ENCODE measurements at regions not wholly inside any gene's neighbourhood (a gene's known extent, or its start where the extent isn't known, plus 50 kb on each side); places are given as distances from the start of the nearest gene placed in this dataset.

DNA sequence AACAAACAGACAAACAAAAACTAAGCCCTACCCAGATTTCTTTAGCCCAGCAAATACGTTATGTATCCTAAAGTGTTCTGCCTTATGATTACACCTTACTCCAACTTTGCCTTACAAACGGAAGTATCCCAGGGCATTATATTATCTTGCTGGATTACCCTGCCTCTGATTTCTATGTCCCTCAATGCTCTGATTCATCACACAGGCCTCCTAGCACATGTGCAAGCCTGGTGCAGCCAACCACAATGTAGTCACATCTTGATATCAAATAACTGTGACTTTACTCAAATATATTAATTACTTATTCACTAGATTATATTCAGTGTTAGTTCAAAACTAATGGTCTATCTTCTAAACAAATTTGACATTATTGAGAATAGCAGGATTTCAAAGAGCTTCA is 598.6 kb downstream of the TBC1D32 start:
- DNase-seq (ENCODE audit: low spot score) (no peak), ATAC-seq (no peak)
- no peak for TF ChIP-seq NFYB (CRISPR knock-in tag; conservative IDR thresholded peaks at IDR 0.05; ENCODE audit: low read depth)
- no peak for TF ChIP-seq SMAD3 (CRISPR knock-in tag; IDR thresholded peaks at IDR 0.05; ENCODE audit: borderline replicate concordance)
- no peak for TF ChIP-seq PREB (CRISPR knock-in tag; IDR thresholded peaks at IDR 0.05; ENCODE audit: borderline replicate concordance)
- TF ChIP-seq, protein P1, sequence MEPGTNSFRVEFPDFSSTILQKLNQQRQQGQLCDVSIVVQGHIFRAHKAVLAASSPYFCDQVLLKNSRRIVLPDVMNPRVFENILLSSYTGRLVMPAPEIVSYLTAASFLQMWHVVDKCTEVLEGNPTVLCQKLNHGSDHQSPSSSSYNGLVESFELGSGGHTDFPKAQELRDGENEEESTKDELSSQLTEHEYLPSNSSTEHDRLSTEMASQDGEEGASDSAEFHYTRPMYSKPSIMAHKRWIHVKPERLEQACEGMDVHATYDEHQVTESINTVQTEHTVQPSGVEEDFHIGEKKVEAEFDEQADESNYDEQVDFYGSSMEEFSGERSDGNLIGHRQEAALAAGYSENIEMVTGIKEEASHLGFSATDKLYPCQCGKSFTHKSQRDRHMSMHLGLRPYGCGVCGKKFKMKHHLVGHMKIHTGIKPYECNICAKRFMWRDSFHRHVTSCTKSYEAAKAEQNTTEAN (CRISPR knock-in tag; IDR thresholded peaks at IDR 0.05) = no peak
- TF ChIP-seq IRF1 (CRISPR knock-in tag; IDR thresholded peaks at IDR 0.05) = no peak
- TF ChIP-seq MAX (CRISPR knock-in tag; IDR thresholded peaks at IDR 0.05) = no peak
- TF ChIP-seq, protein P2, sequence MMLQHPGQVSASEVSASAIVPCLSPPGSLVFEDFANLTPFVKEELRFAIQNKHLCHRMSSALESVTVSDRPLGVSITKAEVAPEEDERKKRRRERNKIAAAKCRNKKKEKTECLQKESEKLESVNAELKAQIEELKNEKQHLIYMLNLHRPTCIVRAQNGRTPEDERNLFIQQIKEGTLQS (CRISPR knock-in tag; conservative IDR thresholded peaks at IDR 0.05) = no peak
- no peak for TF ChIP-seq MYBL2 (CRISPR knock-in tag; IDR thresholded peaks at IDR 0.05)
- TF ChIP-seq TEAD4 (CRISPR knock-in tag; IDR thresholded peaks at IDR 0.05) = no peak
- no peak for TF ChIP-seq FOXP1 (CRISPR knock-in tag; IDR thresholded peaks at IDR 0.05; ENCODE audit: borderline replicate concordance)
- no peak overlapping the region for H3K27ac Mint-ChIP-seq
- peaks cover 9% of the 10 kb centered on the region for H3K36me3 Mint-ChIP-seq
- ChIA-PET POLR2A (no interaction called here), CTCF (interaction anchor here (1.2 kb wide), 1 partner anchor 330 kb away, joined by 3 read pairs; no protein-coding TSS in a partner anchor)
- H3K4me3 Mint-ChIP-seq = no peak overlapping the region
- H3K27me3 Mint-ChIP-seq (ENCODE audit: low read depth) = no peaks in the 10 kb centered on the region
- H3K4me1 Mint-ChIP-seq = no peaks in the 10 kb centered on the region
- H3K9me3 Mint-ChIP-seq = peaks cover 21% of the 10 kb centered on the region

DNA sequence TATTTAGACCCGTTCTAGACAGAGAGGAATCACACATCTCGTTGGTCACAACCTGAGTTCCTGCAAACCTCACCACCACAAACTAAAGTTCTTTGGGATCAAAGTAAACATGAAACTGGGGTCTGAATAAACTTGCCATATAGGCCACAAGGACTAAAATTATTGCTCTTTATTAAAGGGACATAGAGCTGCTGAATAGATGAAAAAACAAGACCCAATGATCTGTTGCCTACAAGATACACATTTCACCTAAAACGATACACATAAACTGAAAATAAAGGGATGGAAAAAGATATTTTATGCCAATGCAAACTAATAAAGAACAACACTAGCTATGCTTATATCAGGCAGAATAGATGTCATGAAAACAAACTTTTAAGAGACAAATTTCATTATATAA is 623.0 kb downstream of the TBC1D32 start:
- no peak for DNase-seq (ENCODE audit: low spot score)
- Mint-ChIP-seq H3K9me3 (peaks cover 35% of the 10 kb centered on the region), H3K27ac (no peak overlapping the region)

GRCh38 chr6:120700001-120700400 is 634.3 kb downstream of the TBC1D32 start:
- ChIA-PET POLR2A (no interaction called here), CTCF (no interaction called here)
- Mint-ChIP-seq H3K9me3 (0 out of 2 replicates have a peak, but pooled peaks cover 1% of the 10 kb centered on the region), H3K36me3 (no peaks in the 10 kb centered on the region), H3K27ac (no peak overlapping the region), H3K4me1 (no peaks in the 10 kb centered on the region), H3K4me3 (no peak overlapping the region), H3K27me3 (ENCODE audit: low read depth) (no peaks in the 10 kb centered on the region)
- TF ChIP-seq SMAD3 (CRISPR knock-in tag; IDR thresholded peaks at IDR 0.05; ENCODE audit: borderline replicate concordance) (no peak), ZNF416 (CRISPR knock-in tag; IDR thresholded peaks at IDR 0.05) (no peak), FOXP1 (CRISPR knock-in tag; IDR thresholded peaks at IDR 0.05; ENCODE audit: borderline replicate concordance) (no peak), ZNF423 (CRISPR knock-in tag; IDR thresholded peaks at IDR 0.05) (no peak), ZNF671 (CRISPR knock-in tag; IDR thresholded peaks at IDR 0.05) (no peak), JUN (CRISPR knock-in tag; IDR thresholded peaks at IDR 0.05) (no peak), NFE2L1 (CRISPR knock-in tag; IDR thresholded peaks at IDR 0.05) (no peak), ZNF121 (CRISPR knock-in tag; IDR thresholded peaks at IDR 0.05) (no peak)
- ATAC-seq (no peak), DNase-seq (ENCODE audit: low spot score) (no peak)

More for the DNA sequence above, 623.0 kb downstream of the TBC1D32 start:
- ChIA-PET CTCF (no interaction called here), POLR2A (no interaction called here)
- peaks cover 8% of the 10 kb centered on the region for H3K36me3 Mint-ChIP-seq
- H3K4me1 Mint-ChIP-seq = no peaks in the 10 kb centered on the region
- H3K4me3 Mint-ChIP-seq = no peak overlapping the region
- TF ChIP-seq NR1H2 (CRISPR knock-in tag; IDR thresholded peaks at IDR 0.05) = no peak
- no peak for TF ChIP-seq SOX15 (CRISPR knock-in tag; IDR thresholded peaks at IDR 0.05)
- TF ChIP-seq SP1 (CRISPR knock-in tag; conservative IDR thresholded peaks at IDR 0.05) = no peak
- TF ChIP-seq CBFB (CRISPR knock-in tag; IDR thresholded peaks at IDR 0.05; ENCODE audit: low read depth) = no peak
- no peak for TF ChIP-seq PRRX2 (CRISPR knock-in tag; IDR thresholded peaks at IDR 0.05)
- TF ChIP-seq ZNF219 (CRISPR knock-in tag; IDR thresholded peaks at IDR 0.05; ENCODE audit: borderline replicate concordance) = no peak
- TF ChIP-seq OVOL2 (CRISPR knock-in tag; IDR thresholded peaks at IDR 0.05; ENCODE audit: borderline replicate concordance) = no peak
- no peak for TF ChIP-seq ZNF263 (CRISPR knock-in tag; IDR thresholded peaks at IDR 0.05; ENCODE audit: low read depth)
- no peak for TF ChIP-seq RELA (CRISPR knock-in tag; IDR thresholded peaks at IDR 0.05; ENCODE audit: borderline replicate concordance)
- no peak for TF ChIP-seq KAT7 (CRISPR knock-in tag; IDR thresholded peaks at IDR 0.05; ENCODE audit: borderline replicate concordance)
- no peak for TF ChIP-seq MYBL2 (CRISPR knock-in tag; IDR thresholded peaks at IDR 0.05)
- ATAC-seq = no peak
- H3K27me3 Mint-ChIP-seq (ENCODE audit: low read depth) = no peaks in the 10 kb centered on the region
